ENCODE measurements at regions not wholly inside any gene's neighbourhood (a gene's known extent, or its start where the extent isn't known, plus 50 kb on each side); places are given as distances from the start of the nearest gene placed in this dataset.
"Not testable (repeated sequence)": the region's sequence is repeated elsewhere in the genome, so short reads cannot be mapped to it uniquely, and the experiment has no call there.

GRCh38 chr21:27346041-27346448 is 379.2 kb upstream of the ADAMTS5 start:
- no peak overlapping the region for H3K27ac Mint-ChIP-seq (ENCODE audit: unreplicated experiment)
- no TSS peak for BruUV-seq (replicated peaks)
- no peaks in the 10 kb centered on the region for H3K27me3 Mint-ChIP-seq (ENCODE audit: unreplicated experiment)
- DNase-seq, result no peak
- intact Hi-C loops (cut with micrococcal nuclease; ENCODE audit: unreplicated experiment), result no loop called here
- H3K4me1 Mint-ChIP-seq (ENCODE audit: low read depth, unreplicated experiment), result no peaks in the 10 kb centered on the region
- no peak overlapping the region for H3K4me3 Mint-ChIP-seq (ENCODE audit: low read depth, unreplicated experiment)
- H3K9me3 Mint-ChIP-seq (ENCODE audit: low read depth, unreplicated experiment), result peaks cover 4% of the 10 kb centered on the region
- no peak for TF ChIP-seq CTCF (IDR thresholded peaks at IDR 0.05; ENCODE audit: unreplicated experiment)
- CTCF ChIA-PET, result no interaction called here
- no peaks in the 10 kb centered on the region for H3K36me3 Mint-ChIP-seq (ENCODE audit: insufficient read depth, unreplicated experiment)

- no peak overlapping the region for H3K4me3 Mint-ChIP-seq (ENCODE audit: low read depth, unreplicated experiment)
- no TSS peak for BruUV-seq (replicated peaks)
- intact Hi-C loops (cut with micrococcal nuclease; ENCODE audit: unreplicated experiment), result no loop called here
- H3K27ac Mint-ChIP-seq (ENCODE audit: unreplicated experiment), result no peak overlapping the region
- H3K9me3 Mint-ChIP-seq (ENCODE audit: low read depth, unreplicated experiment), result peaks cover under 1% of the 10 kb centered on the region
- no peaks in the 10 kb centered on the region for H3K27me3 Mint-ChIP-seq (ENCODE audit: unreplicated experiment)
- DNase-seq, result no peak
- H3K36me3 Mint-ChIP-seq (ENCODE audit: insufficient read depth, unreplicated experiment), result no peaks in the 10 kb centered on the region
- H3K4me1 Mint-ChIP-seq (ENCODE audit: low read depth, unreplicated experiment), result no peaks in the 10 kb centered on the region
- TF ChIP-seq CTCF (IDR thresholded peaks at IDR 0.05; ENCODE audit: unreplicated experiment), result no peak
- CTCF ChIA-PET, result no interaction called here
Measured at GRCh38 chr21:27339902-27340301, 373.0 kb upstream of the ADAMTS5 start.

GRCh38 chr21:27338007-27338406 is 371.1 kb upstream of the ADAMTS5 start:
- H3K4me1 Mint-ChIP-seq (ENCODE audit: low read depth, unreplicated experiment); DNase-seq; H3K4me3 Mint-ChIP-seq (ENCODE audit: low read depth, unreplicated experiment); CTCF ChIA-PET; BruUV-seq (replicated peaks); H3K9me3 Mint-ChIP-seq (ENCODE audit: low read depth, unreplicated experiment); H3K36me3 Mint-ChIP-seq (ENCODE audit: insufficient read depth, unreplicated experiment); intact Hi-C loops (cut with micrococcal nuclease; ENCODE audit: unreplicated experiment); H3K27ac Mint-ChIP-seq (ENCODE audit: unreplicated experiment); H3K27me3 Mint-ChIP-seq (ENCODE audit: unreplicated experiment): not testable (repeated sequence)

GRCh38 chr21:27333096-27333495 is 366.2 kb upstream of the ADAMTS5 start:
- H3K27ac Mint-ChIP-seq (ENCODE audit: unreplicated experiment), result no peak overlapping the region
- BruUV-seq (replicated peaks), result no TSS peak
- no peaks in the 10 kb centered on the region for H3K27me3 Mint-ChIP-seq (ENCODE audit: unreplicated experiment)
- no peaks in the 10 kb centered on the region for H3K36me3 Mint-ChIP-seq (ENCODE audit: insufficient read depth, unreplicated experiment)
- H3K4me1 Mint-ChIP-seq (ENCODE audit: low read depth, unreplicated experiment), result no peaks in the 10 kb centered on the region
- no peak for TF ChIP-seq CTCF (IDR thresholded peaks at IDR 0.05; ENCODE audit: unreplicated experiment)
- H3K9me3 Mint-ChIP-seq (ENCODE audit: low read depth, unreplicated experiment), result peaks cover 7% of the 10 kb centered on the region
- intact Hi-C loops (cut with micrococcal nuclease; ENCODE audit: unreplicated experiment), result no loop called here
- H3K4me3 Mint-ChIP-seq (ENCODE audit: low read depth, unreplicated experiment), result no peak overlapping the region
- CTCF ChIA-PET, result no interaction called here
- no peak for DNase-seq

GRCh38 chr21:27329255-27329851 is 362.5 kb upstream of the ADAMTS5 start:
- no peaks in the 10 kb centered on the region for H3K27me3 Mint-ChIP-seq (ENCODE audit: unreplicated experiment)
- DNase-seq, result no peak
- peaks cover 2% of the 10 kb centered on the region for H3K9me3 Mint-ChIP-seq (ENCODE audit: low read depth, unreplicated experiment)
- no peaks in the 10 kb centered on the region for H3K4me1 Mint-ChIP-seq (ENCODE audit: low read depth, unreplicated experiment)
- intact Hi-C loops (cut with micrococcal nuclease; ENCODE audit: unreplicated experiment), result loop anchor here (10.0 kb wide), 1 partner anchor 155 kb away; no protein-coding TSS in a partner anchor
- BruUV-seq (replicated peaks), result no TSS peak
- no peak overlapping the region for H3K27ac Mint-ChIP-seq (ENCODE audit: unreplicated experiment)
- CTCF ChIA-PET, result no interaction called here
- TF ChIP-seq CTCF (IDR thresholded peaks at IDR 0.05; ENCODE audit: unreplicated experiment), result no peak
- H3K4me3 Mint-ChIP-seq (ENCODE audit: low read depth, unreplicated experiment), result no peak overlapping the region
- H3K36me3 Mint-ChIP-seq (ENCODE audit: insufficient read depth, unreplicated experiment), result no peaks in the 10 kb centered on the region
